HG03571 (cell line): ENCODE measurements at regions not wholly inside any gene's neighbourhood (a gene's known extent, or its start where the extent isn't known, plus 50 kb on each side); places are given as distances from the start of the nearest gene placed in this dataset.

ENCODE experiments used
- ATAC-seq: cut with Tn5 transposase; IDR thresholded peaks from one replicate; pipeline ENCODE4 v1.9.1; 2021; ENCODE audit not compliant: unreplicated experiment

GRCh38 chr2:22788749-22789327 lies 596.1 kb upstream of the KLHL29 start:
- no peak for ATAC-seq

GRCh38 chr2:22795287-22795866 lies 589.6 kb upstream of the KLHL29 start:
- ATAC-seq, result no peak

- ATAC-seq, result no peak
Observed at GRCh38 chr2:22798386-22798785, 586.6 kb upstream of the KLHL29 start.

- ATAC-seq, result no peak
Observed at GRCh38 chr2:22800412-22800811, 584.6 kb upstream of the KLHL29 start.

GRCh38 chr2:22801071-22801470 lies 583.9 kb upstream of the KLHL29 start:
- no peak for ATAC-seq

GRCh38 chr2:22801970-22802369 lies 583.0 kb upstream of the KLHL29 start:
- ATAC-seq, result no peak

GRCh38 chr2:22807872-22808271 lies 577.1 kb upstream of the KLHL29 start:
- no peak for ATAC-seq

- ATAC-seq, result no peak
Observed at GRCh38 chr2:22810602-22811001, 574.4 kb upstream of the KLHL29 start.

GRCh38 chr2:22812065-22812680 lies 572.8 kb upstream of the KLHL29 start:
- no peak for ATAC-seq

GRCh38 chr2:22817197-22817596 lies 567.8 kb upstream of the KLHL29 start:
- no peak for ATAC-seq

GRCh38 chr2:22821458-22821857 lies 563.5 kb upstream of the KLHL29 start:
- ATAC-seq, result no peak

- ATAC-seq, result no peak
Observed at GRCh38 chr2:22822835-22823234, 562.1 kb upstream of the KLHL29 start.

GRCh38 chr2:22824618-22825017 lies 560.4 kb upstream of the KLHL29 start:
- ATAC-seq, result no peak

- ATAC-seq, result no peak
Observed at GRCh38 chr2:22826703-22827102, 558.3 kb upstream of the KLHL29 start.

- ATAC-seq, result no peak
Observed at GRCh38 chr2:22829791-22830190, 555.2 kb upstream of the KLHL29 start.

- no peak for ATAC-seq
Observed at GRCh38 chr2:22832196-22832595, 552.8 kb upstream of the KLHL29 start.

GRCh38 chr2:22838461-22838860 lies 546.5 kb upstream of the KLHL29 start:
- no peak for ATAC-seq

GRCh38 chr2:22842205-22842869 lies 542.6 kb upstream of the KLHL29 start:
- ATAC-seq, result no peak

- no peak for ATAC-seq
Observed at GRCh38 chr2:22843919-22844537, 541.0 kb upstream of the KLHL29 start.

- no peak for ATAC-seq
Observed at GRCh38 chr2:22850310-22850709, 534.7 kb upstream of the KLHL29 start.

GRCh38 chr2:22854588-22854987 lies 530.4 kb upstream of the KLHL29 start:
- no peak for ATAC-seq

GRCh38 chr2:22855081-22855480 lies 529.9 kb upstream of the KLHL29 start:
- no peak for ATAC-seq
